Osteocyte (in vitro differentiated cells): ENCODE measurements at regions not wholly inside any gene's neighbourhood (a gene's known extent, or its start where the extent isn't known, plus 50 kb on each side); places are given as distances from the start of the nearest gene placed in this dataset.

ENCODE experiments used
- DNase-seq: peaks from one replicate; pipeline ENCODE4 v3.0.0; 2021; ENCODE audit warnings: mixed read lengths; ENCODE audit not compliant: unreplicated experiment; ENCODE audit errors: extremely low spot score
- H3K27ac Mint-ChIP-seq: one replicate; pipeline ENCODE4 v1.8.0; 2021; ENCODE audit warnings: mild to moderate bottlenecking, mixed read lengths; ENCODE audit not compliant: unreplicated experiment
- H3K27me3 Mint-ChIP-seq: one replicate; pipeline ENCODE4 v1.8.0; 2021; ENCODE audit warnings: mixed read lengths; ENCODE audit not compliant: unreplicated experiment
- H3K36me3 Mint-ChIP-seq: one replicate; pipeline ENCODE4 v1.8.0; 2021; ENCODE audit warnings: mixed read lengths; ENCODE audit not compliant: unreplicated experiment
- H3K4me1 Mint-ChIP-seq: one replicate; pipeline ENCODE4 v1.8.0; 2021; ENCODE audit warnings: mixed read lengths; ENCODE audit not compliant: unreplicated experiment
- H3K4me3 Mint-ChIP-seq: one replicate; pipeline ENCODE4 v1.8.0; 2021; ENCODE audit warnings: mild to moderate bottlenecking, moderate library complexity, mixed read lengths; ENCODE audit not compliant: unreplicated experiment
- H3K9me3 Mint-ChIP-seq: one replicate; pipeline ENCODE4 v1.8.0; 2021; ENCODE audit warnings: mixed read lengths; ENCODE audit not compliant: unreplicated experiment
- CTCF ChIP-seq: fragments of 200-600 bp; sonication (generic); IDR thresholded peaks from 2 replicates; pipeline ENCODE4 v1.5.0; 2021; ENCODE audit warnings: antibody characterized with exemption, mild to moderate bottlenecking, moderate library complexity

- DNase-seq, result no peak
- Mint-ChIP-seq H3K27ac (peak overlapping the region; percentile 47), H3K36me3 (no peaks in the 10 kb centered on the region), H3K4me3 (no peak overlapping the region), H3K9me3 (no peaks in the 10 kb centered on the region), H3K27me3 (no peaks in the 10 kb centered on the region), H3K4me1 (peaks cover 49% of the 10 kb centered on the region)
- TF ChIP-seq CTCF, result no peak
Observed at GRCh38 chr2:217732992-217733391, 269.8 kb downstream of the TNS1 start.

GRCh38 chr2:217731805-217732204 lies 271.0 kb downstream of the TNS1 start:
- no peak for DNase-seq
- Mint-ChIP-seq H3K4me3 (no peak overlapping the region), H3K4me1 (peaks cover 49% of the 10 kb centered on the region), H3K27me3 (no peaks in the 10 kb centered on the region), H3K9me3 (no peaks in the 10 kb centered on the region), H3K27ac (no peak overlapping the region), H3K36me3 (no peaks in the 10 kb centered on the region)
- TF ChIP-seq CTCF, result no peak

- Mint-ChIP-seq H3K27me3 (no peaks in the 10 kb centered on the region), H3K4me3 (no peak overlapping the region), H3K9me3 (no peaks in the 10 kb centered on the region), H3K27ac (peak overlapping the region; percentile 86), H3K36me3 (no peaks in the 10 kb centered on the region), H3K4me1 (peaks cover 40% of the 10 kb centered on the region)
- DNase-seq, result no peak
- TF ChIP-seq CTCF, result no peak
Observed at GRCh38 chr2:217729421-217730053, 273.3 kb downstream of the TNS1 start.

- no peak for TF ChIP-seq CTCF
- Mint-ChIP-seq H3K27ac (no peak overlapping the region), H3K36me3 (no peaks in the 10 kb centered on the region), H3K4me3 (no peak overlapping the region), H3K27me3 (no peaks in the 10 kb centered on the region), H3K9me3 (no peaks in the 10 kb centered on the region), H3K4me1 (peaks cover 30% of the 10 kb centered on the region)
- DNase-seq, result no peak
Observed at GRCh38 chr2:217727801-217728200, 275.0 kb downstream of the TNS1 start.

GRCh38 chr2:217725409-217725808 lies 277.4 kb downstream of the TNS1 start:
- Mint-ChIP-seq H3K4me3 (no peak overlapping the region), H3K27me3 (no peaks in the 10 kb centered on the region), H3K9me3 (peaks cover 4% of the 10 kb centered on the region), H3K4me1 (peaks cover 21% of the 10 kb centered on the region), H3K27ac (no peak overlapping the region), H3K36me3 (no peaks in the 10 kb centered on the region)
- DNase-seq, result no peak
- no peak for TF ChIP-seq CTCF
